C1 segment of cervical spinal cord (tissue), 14 donors: ENCODE measurements at regions not wholly inside any gene's neighbourhood (a gene's known extent, or its start where the extent isn't known, plus 50 kb on each side); places are given as distances from the start of the nearest gene placed in this dataset.
"Not testable (repeated sequence)": the region's sequence is repeated elsewhere in the genome, so short reads cannot be mapped to it uniquely, and the experiment has no call there.

ENCODE experiments used
- DNase-seq, 14 donors: peaks; one replicate each; lab custom pipeline; 2025; lab: John Stamatoyannopoulos, UW

DNA sequence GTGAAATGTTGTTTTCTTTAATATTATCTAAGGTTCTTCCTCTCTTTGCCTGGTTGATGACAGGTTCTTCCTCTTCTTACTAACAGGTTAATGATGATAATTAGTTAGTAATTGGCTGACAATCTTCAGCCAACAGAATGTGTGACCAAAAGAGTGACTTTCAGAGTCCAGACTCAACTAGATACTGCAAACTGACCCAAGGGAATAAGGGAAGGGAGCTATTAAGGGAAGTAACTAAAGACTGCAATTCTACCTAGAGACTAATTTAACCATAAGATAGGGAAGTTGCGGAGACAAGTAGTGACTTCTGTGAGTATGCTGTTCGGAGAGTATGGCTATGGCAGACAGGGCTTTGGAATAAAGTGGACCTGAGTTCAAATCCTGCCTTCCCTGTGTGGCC lies 127.3 kb upstream of the TACR1 start:
- no peak for DNase-seq

DNA sequence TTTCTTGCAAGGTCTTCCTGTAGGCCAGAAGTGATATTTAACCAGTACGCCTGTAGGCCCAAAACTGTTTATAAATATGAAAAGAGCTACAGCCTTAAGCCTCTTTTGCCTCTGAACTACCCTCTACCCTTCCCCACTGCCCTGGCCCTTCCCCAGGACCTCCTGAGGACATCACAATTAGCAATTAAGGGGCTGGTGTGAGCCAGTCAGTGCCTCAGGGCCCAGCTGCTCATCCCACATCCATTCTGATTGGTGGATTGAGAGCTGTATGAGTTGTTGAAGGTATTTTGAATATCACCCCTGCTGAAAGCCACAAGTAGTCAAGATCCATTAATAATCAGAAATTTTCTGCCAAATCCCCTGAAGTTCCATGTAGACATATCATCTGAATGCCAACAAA lies 126.3 kb upstream of the TACR1 start:
- no peak for DNase-seq

GRCh38 chr2:75324861-75325284 lies 125.6 kb upstream of the TACR1 start:
- DNase-seq, result no peak

GRCh38 chr2:75324141-75324540 lies 124.8 kb upstream of the TACR1 start:
- no peak for DNase-seq

DNA sequence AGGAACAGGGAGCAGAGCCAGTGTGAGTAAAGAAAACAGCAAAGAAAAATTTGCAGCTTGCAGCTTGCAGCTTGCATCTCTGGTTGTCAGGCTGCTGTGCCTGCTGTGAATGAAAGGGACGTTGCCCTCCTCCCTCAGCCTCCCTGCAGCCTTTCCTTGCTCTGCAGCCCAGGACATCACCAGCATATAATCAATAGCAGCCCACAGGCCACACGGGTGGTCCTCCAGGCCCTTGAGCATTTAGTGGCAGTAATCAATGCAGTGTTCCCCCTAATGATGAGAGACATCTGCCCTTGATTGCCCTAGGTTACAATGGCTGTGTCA lies 122.2 kb upstream of the TACR1 start:
- DNase-seq, result no peak

GRCh38 chr2:75320898-75321598 lies 121.7 kb upstream of the TACR1 start:
- no peak for DNase-seq

DNA sequence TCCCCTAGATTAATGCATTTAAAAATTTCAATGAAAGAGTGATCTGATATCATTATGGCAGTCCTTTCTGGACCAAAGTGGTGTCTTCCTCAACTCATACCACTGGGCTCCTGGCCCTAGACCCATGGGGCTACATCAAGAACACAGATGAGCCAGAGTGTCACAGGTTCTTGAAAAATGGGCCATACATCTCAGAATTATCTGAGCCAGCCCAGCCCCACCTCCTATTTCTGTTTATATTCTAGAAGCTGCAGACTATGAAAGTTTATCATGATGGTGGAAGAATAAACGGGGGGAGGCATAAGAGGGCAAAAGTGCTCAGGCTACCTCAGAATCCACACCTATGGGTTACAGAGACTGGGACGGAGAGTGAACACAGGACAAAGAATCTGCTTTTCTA lies 120.6 kb upstream of the TACR1 start:
- DNase-seq, result no peak

DNA sequence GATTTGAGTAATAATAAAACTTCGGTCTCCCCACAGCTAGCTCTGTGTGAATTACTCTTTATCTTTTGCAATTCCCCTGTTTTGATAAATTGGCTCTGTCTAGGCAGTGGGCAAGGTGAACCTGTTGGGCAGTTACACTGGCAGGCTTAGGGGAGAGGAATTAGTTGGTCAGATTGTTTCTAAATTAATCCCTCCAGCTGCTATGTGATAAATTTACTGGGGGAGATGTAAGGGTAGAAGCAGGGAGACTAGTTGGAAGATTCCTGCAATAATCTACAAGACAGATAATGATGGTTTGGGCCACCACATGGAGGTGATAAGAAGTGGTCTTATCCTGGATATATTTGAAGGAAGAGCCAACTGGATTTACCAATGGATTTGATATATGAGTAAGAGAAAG lies 118.5 kb upstream of the TACR1 start:
- DNase-seq, result no peak

GRCh38 chr2:75317316-75317715 lies 118.0 kb upstream of the TACR1 start:
- DNase-seq, result no peak

GRCh38 chr2:75315436-75315835 lies 116.1 kb upstream of the TACR1 start:
- no peak for DNase-seq

DNA sequence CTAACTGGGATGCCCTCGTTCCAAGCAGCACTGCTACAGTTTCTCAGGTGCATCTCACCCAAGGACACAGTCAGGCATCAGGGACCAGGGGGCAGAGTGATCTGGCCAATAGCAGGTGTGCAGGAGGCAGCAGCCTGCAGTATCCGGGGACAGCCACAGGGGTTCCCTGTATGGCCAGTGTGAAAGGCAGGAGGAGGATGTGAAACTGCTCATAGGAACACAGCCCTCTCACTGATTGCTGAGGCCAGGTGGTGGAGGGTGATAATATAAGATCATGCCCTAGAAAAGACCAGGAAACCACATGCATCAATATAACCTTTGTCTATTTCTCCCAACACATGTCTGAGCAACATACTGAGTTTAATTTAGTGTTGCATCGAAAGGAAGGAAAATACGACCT lies 112.7 kb upstream of the TACR1 start:
- no peak for DNase-seq

- DNase-seq, result no peak
Measured at GRCh38 chr2:75311521-75311920, 112.2 kb upstream of the TACR1 start.

- DNase-seq, result no peak
Measured at GRCh38 chr2:75310876-75311275, 111.6 kb upstream of the TACR1 start.

DNA sequence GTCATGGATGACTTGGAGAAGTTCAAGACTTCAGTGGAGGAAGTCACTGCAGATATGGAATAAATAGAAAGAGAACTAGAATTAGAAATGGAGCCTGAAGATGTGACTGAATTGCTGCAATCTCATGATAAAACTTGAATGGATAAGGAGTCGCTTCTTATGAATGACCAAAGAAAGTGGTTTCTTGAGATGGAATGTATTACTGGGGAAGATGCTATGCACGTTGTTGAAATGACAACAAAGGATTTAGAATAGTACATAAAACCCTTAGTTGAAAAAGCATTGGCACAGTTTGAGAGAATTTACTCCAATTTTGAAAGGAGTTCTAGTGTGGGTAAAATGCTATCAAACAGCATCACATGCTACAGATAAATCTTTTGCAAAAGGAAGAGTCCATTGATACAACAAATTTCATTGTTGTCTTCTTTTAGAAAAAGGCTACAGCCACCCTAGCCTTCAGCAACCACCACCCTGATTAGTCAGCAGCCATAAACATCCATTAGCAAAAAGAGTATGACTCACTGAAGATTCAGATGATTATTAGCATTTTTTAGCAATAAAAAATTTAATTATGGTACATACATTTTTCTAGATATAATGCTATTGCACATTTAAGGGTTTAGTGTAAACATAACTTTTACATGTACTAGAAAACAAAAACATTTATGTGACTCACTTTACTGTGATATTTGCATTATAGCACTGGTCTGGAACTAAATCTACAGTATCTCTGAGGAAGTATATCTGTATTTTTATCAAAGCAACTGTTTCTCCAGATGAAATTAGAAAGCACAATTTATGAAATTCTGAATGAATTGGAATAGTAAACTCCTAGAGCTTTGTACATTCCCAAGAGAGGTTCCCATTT lies 110.5 kb upstream of the TACR1 start:
- no peak for DNase-seq

GRCh38 chr2:75303227-75303626 lies 103.9 kb upstream of the TACR1 start:
- no peak for DNase-seq

- no peak for DNase-seq
Measured at GRCh38 chr2:75294362-75294761, 95.0 kb upstream of the TACR1 start.

DNA sequence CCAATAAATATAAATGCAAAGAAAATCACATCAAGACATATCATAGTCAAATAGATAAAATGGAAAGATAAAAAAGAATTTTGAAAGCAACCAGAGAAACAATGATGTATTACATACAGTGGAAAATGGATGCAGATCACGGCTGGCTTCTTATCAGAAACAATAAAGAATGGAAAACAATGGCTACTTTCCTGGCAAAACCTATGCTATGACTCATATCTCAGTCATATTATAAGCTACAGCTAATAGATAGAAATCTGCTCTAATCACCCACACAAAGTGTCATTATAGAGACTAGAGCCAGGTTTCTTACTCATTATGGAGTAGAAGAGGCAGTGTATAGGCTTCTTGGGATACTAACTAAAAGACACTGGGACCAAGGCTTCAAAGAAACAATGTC lies 93.5 kb upstream of the TACR1 start:
- DNase-seq, result no peak

DNA sequence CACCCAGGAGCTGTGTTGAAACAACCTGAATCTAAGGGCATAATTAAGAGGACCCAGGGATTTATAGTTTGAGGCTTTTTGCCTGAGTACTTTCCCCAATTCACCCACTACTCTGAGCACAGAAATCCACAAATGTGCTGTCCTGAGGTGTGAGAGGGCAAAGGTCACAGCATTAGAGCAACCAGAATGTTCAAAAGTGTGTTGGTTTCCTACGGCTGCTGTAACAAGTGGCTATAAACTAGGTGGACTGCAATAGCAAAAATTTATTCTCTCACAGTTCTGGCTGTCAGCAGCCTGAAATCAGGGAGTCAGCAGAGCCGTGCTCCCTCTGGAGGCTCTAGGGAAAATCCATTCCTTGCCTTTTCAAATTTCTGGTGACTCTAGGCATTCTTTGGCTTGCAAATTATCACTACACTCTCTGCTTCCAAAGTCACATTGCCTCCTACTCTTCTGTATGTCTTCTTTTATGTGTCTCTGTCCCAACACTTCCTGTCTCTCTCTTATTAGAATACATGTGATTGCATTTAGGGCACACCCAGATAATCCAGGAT lies 91.4 kb upstream of the TACR1 start:
- DNase-seq, result no peak

DNA sequence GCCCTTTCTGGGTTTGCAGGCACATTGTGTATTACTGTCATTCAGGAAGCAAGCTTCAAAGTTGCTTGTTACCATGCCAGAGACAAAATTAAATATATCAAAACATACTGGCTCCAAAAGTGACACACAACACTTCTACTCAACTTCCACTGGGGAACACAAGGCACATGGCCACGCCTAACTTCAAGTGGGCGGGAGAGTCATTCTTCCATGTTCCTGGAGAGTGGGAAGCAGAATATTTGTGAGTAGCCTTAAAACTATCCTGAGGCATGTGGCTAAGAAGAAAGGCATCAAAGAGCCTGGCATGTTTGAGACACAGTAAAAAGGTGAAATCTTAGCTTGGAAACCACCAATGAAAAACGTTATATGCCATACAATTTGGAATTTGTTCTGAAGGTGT lies 90.5 kb upstream of the TACR1 start:
- no peak for DNase-seq

GRCh38 chr2:75289178-75289577 lies 89.9 kb upstream of the TACR1 start:
- not testable (repeated sequence) for DNase-seq

GRCh38 chr2:75288760-75289159 lies 89.4 kb upstream of the TACR1 start:
- DNase-seq, result no peak

DNA sequence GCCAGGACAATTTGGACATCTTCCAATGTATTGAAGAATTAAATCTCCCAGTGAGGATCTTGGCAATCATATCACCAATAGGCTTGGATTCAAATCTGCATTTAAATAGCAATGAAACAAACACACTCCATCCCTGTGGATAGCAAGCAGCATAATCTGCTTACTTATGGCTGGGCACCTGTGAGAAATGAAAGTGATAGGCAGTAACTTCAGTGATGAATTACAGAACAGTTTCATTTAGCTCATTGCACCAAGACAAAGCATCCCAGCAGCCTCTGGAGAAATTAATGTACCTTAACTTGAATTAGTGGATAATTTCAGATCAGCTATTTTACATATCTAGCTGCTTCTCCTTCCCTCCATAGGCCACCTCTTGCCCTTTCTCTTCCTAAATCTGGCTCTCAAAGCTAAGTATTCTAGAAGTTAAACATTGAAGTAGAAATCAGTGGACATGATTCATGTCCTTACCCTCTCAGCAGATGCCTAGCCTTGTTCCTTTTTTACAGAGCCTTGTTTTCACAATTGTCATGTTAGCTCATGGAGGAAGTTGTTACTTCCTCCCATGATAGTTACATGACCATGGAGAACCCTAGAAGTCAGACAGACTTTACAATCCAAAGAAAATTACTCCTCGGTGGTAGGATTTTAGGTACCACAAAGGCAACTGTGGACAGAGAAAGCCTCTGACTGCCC lies 88.5 kb upstream of the TACR1 start:
- DNase-seq, result no peak
